AG09309 (cell line): ENCODE measurements at regions not wholly inside any gene's neighbourhood (a gene's known extent, or its start where the extent isn't known, plus 50 kb on each side); places are given as distances from the start of the nearest gene placed in this dataset.
"Not testable (repeated sequence)": the region's sequence is repeated elsewhere in the genome, so short reads cannot be mapped to it uniquely, and the experiment has no call there.

Source experiments
- DNase-seq: peaks from one replicate; pipeline ENCODE4 v3.0.0-alpha.2; 2010; ENCODE audit warnings: low read depth
- H3K4me3 ChIP-seq: 2 replicates; pipeline ENCODE4 v1.5.1; 2011; ENCODE audit warnings: mild to moderate bottlenecking, low read depth, low read length, moderate library complexity; ENCODE audit not compliant: control insufficient read depth
- TF ChIP-seq, protein P1 (sequence below): IDR thresholded peaks from 2 replicates; pipeline ENCODE4 v1.5.1; 2011; ENCODE audit warnings: mild to moderate bottlenecking, low read depth, low read length, inconsistent platforms; ENCODE audit not compliant: insufficient read depth, control insufficient read depth; ENCODE audit errors: missing control alignments

GRCh38 chr20:48502016-48502415, 325.8 kb downstream of the PREX1 start:
- TF ChIP-seq, protein P1, sequence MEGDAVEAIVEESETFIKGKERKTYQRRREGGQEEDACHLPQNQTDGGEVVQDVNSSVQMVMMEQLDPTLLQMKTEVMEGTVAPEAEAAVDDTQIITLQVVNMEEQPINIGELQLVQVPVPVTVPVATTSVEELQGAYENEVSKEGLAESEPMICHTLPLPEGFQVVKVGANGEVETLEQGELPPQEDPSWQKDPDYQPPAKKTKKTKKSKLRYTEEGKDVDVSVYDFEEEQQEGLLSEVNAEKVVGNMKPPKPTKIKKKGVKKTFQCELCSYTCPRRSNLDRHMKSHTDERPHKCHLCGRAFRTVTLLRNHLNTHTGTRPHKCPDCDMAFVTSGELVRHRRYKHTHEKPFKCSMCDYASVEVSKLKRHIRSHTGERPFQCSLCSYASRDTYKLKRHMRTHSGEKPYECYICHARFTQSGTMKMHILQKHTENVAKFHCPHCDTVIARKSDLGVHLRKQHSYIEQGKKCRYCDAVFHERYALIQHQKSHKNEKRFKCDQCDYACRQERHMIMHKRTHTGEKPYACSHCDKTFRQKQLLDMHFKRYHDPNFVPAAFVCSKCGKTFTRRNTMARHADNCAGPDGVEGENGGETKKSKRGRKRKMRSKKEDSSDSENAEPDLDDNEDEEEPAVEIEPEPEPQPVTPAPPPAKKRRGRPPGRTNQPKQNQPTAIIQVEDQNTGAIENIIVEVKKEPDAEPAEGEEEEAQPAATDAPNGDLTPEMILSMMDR: no peak
- DNase-seq: no peak
- no peak overlapping the region for H3K4me3 ChIP-seq

DNA sequence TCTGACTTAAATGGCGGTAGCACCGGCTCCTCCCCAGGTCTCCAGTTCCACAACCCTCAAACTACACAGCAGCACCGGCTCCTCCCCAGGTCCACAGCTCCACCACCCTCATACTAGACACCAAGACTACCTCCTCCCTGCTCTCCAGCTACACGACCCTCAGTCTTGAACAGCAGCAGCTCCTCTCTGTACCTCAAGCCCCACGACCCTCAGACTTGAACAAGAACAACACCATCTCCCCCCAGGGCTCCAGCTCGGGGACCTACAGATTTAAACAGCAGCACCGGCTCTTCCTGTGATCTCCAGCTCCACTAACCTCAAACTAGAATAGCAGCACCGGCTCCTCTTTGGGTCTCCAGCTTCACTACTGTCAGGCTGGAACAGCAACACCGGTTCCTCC, 326.9 kb downstream of the PREX1 start:
- H3K4me3 ChIP-seq, DNase-seq: not testable (repeated sequence)

- H3K4me3 ChIP-seq, DNase-seq: not testable (repeated sequence)
Measured at GRCh38 chr20:48498939-48499338, 328.9 kb downstream of the PREX1 start.

DNA sequence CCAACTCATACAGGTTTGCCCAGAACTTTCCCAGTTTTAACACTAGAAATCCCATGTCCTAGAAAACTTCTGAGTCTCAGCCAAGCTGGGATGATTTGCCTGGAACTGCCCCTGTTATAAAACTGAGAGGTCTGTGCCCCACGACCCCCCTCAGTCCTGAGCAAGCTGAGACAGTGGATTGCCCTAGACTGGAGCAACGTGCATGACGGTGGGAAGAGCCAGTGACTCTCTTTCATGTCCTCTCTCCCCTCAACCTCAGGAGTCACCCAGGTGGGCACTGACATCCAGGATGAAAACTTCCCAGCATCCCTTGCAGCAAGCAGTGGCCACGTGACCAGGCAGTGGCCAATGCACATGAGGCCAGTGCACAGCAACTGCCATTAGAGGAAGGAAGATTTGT, 329.7 kb downstream of the PREX1 start:
- not testable (repeated sequence) for H3K4me3 ChIP-seq, DNase-seq

- no peak overlapping the region for H3K4me3 ChIP-seq
- no peak for DNase-seq
- TF ChIP-seq, protein P1: no peak
Measured at GRCh38 chr20:48493966-48494365, 333.8 kb downstream of the PREX1 start.

DNA sequence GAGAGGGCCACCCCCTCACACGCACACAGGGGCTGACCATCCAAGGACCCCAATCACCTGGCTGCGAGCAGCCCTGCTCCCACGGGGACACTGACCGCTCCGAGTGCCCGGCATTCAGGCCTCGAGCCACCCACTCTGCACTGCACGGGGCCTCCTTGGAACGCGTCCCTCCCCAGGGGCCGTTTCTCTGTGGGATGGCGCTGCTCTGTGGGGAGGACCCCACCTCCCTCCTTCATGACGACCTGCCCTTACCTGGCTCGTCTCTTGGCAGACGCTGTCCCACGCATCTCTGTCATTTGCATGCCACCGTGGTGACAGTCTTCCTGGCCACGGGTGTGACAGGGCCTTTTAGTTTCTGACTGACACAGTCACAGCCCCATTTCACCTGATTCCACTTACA, 334.5 kb downstream of the PREX1 start:
- not testable (repeated sequence) for H3K4me3 ChIP-seq, DNase-seq

GRCh38 chr20:48492715-48493070, 335.1 kb downstream of the PREX1 start:
- H3K4me3 ChIP-seq: no peak overlapping the region
- TF ChIP-seq, protein P1: no peak
- no peak for DNase-seq

DNA sequence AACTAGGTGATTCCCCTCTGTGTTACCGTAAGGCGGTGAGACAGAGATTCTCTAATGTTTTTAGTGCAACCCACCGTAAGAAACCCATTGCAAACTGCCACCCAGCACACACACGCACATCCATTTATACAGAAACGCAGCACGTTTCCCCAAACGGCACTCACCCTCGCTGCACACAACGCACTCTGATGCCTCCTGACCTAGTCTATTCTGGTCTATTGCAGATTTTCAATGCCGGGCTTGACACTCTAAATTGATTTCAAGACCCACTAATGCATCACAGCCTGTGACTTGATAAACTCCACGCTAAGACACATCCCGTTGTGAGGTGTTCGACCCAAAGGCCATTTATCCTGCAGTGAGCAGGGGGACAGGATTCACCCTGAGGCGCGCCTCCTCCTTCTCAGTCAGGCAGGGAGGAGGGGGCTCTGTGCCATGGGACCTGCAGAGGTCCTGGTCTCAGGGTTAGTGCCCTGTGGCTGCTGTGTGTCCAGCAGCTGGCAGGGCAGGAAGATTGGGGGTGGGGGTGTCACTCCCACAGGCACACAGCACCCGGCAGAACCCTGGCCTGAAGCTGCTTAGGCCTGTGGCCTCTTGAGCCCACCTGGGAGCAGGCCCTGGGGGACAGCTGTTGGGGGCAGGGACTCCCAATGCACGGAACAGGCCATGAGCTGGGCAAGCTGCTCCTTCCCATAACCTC, 335.6 kb downstream of the PREX1 start:
- DNase-seq: no peak
- TF ChIP-seq, protein P1: no peak
- H3K4me3 ChIP-seq: no peak overlapping the region

DNA sequence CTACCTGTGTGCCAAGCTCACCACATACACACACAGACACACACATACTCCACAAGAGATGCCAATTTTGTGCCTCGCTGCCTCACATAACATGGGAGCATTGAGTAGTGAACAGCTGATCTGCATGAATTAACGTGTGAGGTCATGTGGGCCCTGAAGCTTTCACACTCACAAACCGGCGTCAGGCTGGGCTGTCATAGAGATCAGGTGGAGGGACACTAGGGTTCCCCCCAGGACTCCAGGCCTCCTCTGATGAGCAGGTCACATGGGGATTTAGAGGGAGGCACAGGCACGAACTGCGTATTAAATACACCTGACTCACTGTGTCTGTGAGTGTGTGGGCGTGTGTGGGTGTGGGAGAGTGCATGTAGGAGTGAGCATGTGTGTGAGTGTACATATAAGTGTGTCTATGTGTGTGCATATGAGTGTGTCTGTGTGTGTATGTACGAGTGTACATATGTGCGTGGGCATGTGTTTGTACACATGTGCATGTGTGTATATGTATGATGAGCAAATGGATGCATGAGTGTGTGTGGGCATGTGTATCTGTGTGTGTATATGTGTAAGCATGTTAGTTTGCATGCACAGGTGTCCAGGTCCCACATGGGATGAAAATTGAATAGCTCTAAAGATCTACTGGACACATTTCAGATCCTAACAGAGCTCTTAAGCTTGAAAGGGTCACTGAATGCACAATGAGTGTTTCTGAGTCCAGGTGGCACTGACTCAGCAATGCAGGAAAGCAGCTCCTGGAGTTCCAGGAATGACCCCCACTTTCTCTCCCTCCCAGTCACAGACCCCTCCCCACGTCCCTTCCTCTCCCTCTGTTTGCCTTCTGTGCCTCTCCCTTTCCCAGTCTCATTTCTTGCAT, 336.6 kb downstream of the PREX1 start:
- H3K4me3 ChIP-seq: no peak overlapping the region
- TF ChIP-seq, protein P1: no peak
- DNase-seq: no peak

DNA sequence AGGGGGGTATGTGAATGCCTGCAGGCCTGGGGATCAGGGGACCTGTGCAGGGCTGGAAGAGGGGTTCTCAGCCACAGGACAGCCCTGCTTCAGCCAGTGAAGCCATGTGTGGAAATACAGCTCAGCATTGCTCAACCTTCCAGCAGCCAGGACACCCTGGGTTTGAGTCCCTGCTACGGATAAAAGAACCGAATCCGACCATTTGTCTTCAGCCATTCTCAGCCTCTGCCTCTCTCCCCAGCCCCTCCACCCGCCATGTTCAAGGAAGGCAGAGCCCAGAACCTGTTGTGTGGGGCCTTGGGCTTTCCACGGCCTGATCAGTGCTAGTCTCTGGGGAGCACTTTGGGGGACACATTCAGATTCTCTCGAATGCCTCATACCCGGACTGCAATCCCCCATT, 337.5 kb downstream of the PREX1 start:
- not testable (repeated sequence) for H3K4me3 ChIP-seq, DNase-seq
